ENCODE measurements at regions not wholly inside any gene's neighbourhood (a gene's known extent, or its start where the extent isn't known, plus 50 kb on each side); places are given as distances from the start of the nearest gene placed in this dataset.

DNA sequence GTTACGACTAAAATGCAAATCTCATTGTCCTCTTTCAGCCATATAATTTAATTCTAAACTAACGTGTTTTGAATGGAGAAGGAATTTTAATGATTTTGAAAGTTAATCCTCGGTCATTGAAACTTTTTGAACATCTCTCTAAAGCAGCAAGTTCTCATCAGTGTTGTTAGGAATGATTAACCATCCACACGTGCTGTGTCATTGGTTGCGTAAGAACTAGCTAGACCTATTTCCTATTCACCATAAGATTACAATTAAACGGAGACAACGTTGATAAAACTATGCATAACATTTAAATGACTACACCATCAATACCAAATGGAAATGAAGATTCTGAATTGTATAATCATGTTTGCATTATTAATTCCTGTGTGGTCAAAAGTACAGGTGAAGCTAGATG lies 155.6 kb upstream of the IRS2 start:
- Histone ChIP-seq H3K4me1 (no peaks in the 10 kb centered on the region), H3K4me3 (no peak overlapping the region), H3K27me3 (no peaks in the 10 kb centered on the region), H3K9me3 (no peaks in the 10 kb centered on the region), H3K36me3 (no peaks in the 10 kb centered on the region), H3K27ac (no peak overlapping the region)
- 52 to 71% methylated on average over 7 of the region's 7 CpGs for WGBS, 2 donors
- TF ChIP-seq, protein P1, sequence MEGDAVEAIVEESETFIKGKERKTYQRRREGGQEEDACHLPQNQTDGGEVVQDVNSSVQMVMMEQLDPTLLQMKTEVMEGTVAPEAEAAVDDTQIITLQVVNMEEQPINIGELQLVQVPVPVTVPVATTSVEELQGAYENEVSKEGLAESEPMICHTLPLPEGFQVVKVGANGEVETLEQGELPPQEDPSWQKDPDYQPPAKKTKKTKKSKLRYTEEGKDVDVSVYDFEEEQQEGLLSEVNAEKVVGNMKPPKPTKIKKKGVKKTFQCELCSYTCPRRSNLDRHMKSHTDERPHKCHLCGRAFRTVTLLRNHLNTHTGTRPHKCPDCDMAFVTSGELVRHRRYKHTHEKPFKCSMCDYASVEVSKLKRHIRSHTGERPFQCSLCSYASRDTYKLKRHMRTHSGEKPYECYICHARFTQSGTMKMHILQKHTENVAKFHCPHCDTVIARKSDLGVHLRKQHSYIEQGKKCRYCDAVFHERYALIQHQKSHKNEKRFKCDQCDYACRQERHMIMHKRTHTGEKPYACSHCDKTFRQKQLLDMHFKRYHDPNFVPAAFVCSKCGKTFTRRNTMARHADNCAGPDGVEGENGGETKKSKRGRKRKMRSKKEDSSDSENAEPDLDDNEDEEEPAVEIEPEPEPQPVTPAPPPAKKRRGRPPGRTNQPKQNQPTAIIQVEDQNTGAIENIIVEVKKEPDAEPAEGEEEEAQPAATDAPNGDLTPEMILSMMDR (IDR thresholded peaks at IDR 0.05) = no peak
- TF ChIP-seq EP300 (IDR thresholded peaks at IDR 0.05) = no peak
- no peak for DNase-seq
- no peak for ATAC-seq (ENCODE audit: low FRiP score in 2 of 2)

DNA sequence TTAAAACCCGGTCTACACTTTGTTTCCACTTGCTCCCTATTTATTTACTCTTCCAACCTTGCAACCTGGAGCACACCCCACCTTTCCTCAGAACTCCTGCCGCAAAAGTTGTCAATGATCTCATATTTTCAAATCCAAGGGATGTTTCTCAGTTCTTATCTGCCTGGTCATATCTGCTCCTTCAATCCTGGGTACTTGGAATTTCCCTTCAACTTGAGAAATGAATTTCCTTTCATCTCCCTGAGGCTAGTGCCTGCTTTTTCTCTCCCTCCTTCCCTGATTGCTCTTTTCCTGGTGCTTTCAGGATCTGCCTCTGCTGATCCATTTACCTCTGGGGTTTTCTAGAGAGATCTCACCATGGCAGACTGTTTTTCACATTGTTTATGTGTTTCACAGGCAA lies 154.8 kb upstream of the IRS2 start:
- Histone ChIP-seq H3K36me3 (no peaks in the 10 kb centered on the region), H3K4me1 (no peaks in the 10 kb centered on the region), H3K9me3 (no peaks in the 10 kb centered on the region), H3K4me3 (no peak overlapping the region), H3K27me3 (no peaks in the 10 kb centered on the region), H3K27ac (no peak overlapping the region)
- ATAC-seq (ENCODE audit: low FRiP score in 2 of 2) = no peak
- DNase-seq = no peak
- no peak for TF ChIP-seq EP300 (IDR thresholded peaks at IDR 0.05)
- no peak for TF ChIP-seq POLR2A (IDR thresholded peaks at IDR 0.05)
- no peak for TF ChIP-seq POLR2AphosphoS5 (IDR thresholded peaks at IDR 0.05)
- TF ChIP-seq, protein P1 (IDR thresholded peaks at IDR 0.05) = no peak
- WGBS, 2 donors = 60 to 64% methylated on average over 2 of the region's 2 CpGs

DNA sequence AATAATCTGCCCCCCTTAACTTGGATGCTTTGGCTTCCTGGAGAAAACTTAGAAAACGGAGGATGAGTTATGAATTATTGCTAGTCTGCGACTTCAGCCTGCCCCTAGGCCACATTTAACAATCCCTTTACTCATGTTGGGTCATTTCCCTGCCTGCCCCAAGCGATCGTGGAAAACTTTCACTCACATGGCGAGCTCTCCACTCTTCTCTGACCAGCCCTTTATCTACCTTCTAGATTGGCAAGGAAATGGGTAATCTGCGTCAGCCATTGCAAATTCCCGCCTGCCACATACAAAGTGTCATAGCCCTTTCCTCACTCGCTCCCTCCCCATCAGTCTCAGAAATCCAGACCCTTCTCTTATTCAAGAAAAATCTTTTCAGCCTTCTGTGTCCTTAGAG lies 154.3 kb upstream of the IRS2 start:
- H3K27me3 ChIP-seq = no peaks in the 10 kb centered on the region
- no peak overlapping the region for H3K4me3 ChIP-seq
- TF ChIP-seq, protein P1 (IDR thresholded peaks at IDR 0.05) = no peak
- no peak overlapping the region for H3K27ac ChIP-seq
- no peak for DNase-seq
- no peaks in the 10 kb centered on the region for H3K4me1 ChIP-seq
- H3K36me3 ChIP-seq = no peaks in the 10 kb centered on the region
- 86 to 94% methylated on average over 8 of the region's 8 CpGs for WGBS, 2 donors
- no peak for ATAC-seq (ENCODE audit: low FRiP score in 2 of 2)
- no peaks in the 10 kb centered on the region for H3K9me3 ChIP-seq

DNA sequence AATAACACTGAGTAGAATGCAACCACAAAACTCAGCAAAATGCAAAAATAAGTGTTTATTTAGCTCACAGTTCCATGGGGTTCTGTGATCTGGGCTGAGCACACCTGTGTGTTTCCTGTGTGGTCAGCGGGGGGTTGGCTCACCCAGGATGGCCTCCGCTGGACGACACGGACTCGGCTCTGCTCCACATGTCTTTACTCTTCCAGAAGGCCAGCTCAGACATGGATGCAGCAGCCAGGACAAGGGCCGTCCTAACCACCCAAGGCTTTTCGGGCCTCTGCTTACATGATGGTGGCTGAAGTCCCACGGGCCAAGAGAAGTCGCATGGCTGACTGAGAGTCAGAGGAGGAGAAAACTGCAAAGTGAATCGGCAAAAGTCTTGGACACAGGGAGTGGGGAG lies 153.5 kb upstream of the IRS2 start:
- DNase-seq (no peak), ATAC-seq (ENCODE audit: low FRiP score in 2 of 2) (no peak)
- no peaks in the 10 kb centered on the region for H3K9me3 ChIP-seq
- TF ChIP-seq EP300 (IDR thresholded peaks at IDR 0.05) (no peak), POLR2A (IDR thresholded peaks at IDR 0.05) (no peak), POLR2AphosphoS5 (IDR thresholded peaks at IDR 0.05) (no peak)
- TF ChIP-seq, protein P1 (IDR thresholded peaks at IDR 0.05) = no peak
- no peaks in the 10 kb centered on the region for H3K36me3 ChIP-seq
- no peak overlapping the region for H3K27ac ChIP-seq
- no peak overlapping the region for H3K4me3 ChIP-seq
- no peaks in the 10 kb centered on the region for H3K27me3 ChIP-seq
- no peaks in the 10 kb centered on the region for H3K4me1 ChIP-seq
- WGBS, 2 donors = 86 to 92% methylated on average over 10 of the region's 10 CpGs

DNA sequence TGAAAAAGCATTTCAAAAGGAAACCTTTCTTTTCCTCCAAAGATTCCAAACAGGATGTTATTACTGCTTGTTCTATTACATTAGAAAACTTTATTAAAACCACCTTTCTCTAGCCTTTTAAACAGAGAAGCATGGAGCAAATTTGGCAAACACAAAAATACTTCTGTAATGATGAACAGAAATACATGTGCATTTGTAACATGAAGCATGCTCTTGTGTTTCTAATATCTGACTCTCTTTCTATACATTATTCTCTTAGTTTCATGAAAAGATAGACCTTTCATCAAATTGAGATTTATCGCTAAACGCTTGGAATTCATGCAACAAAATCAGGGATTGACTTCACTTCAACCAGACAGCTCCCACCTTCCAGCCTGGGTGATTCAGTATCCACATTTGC lies 152.8 kb upstream of the IRS2 start:
- Histone ChIP-seq H3K27ac (no peak overlapping the region), H3K27me3 (no peaks in the 10 kb centered on the region), H3K4me3 (no peak overlapping the region), H3K36me3 (no peaks in the 10 kb centered on the region), H3K9me3 (no peaks in the 10 kb centered on the region), H3K4me1 (no peaks in the 10 kb centered on the region)
- no peak for ATAC-seq (ENCODE audit: low FRiP score in 2 of 2)
- DNase-seq = no peak
- TF ChIP-seq, protein P1 (IDR thresholded peaks at IDR 0.05) = no peak
- TF ChIP-seq POLR2AphosphoS5 (IDR thresholded peaks at IDR 0.05) = no peak
- no peak for TF ChIP-seq POLR2A (IDR thresholded peaks at IDR 0.05)
- no peak for TF ChIP-seq EP300 (IDR thresholded peaks at IDR 0.05)
- WGBS, 2 donors = 99 to 100% methylated on average over 2 of the region's 2 CpGs
